ENCODE measurements at regions not wholly inside any gene's neighbourhood (a gene's known extent, or its start where the extent isn't known, plus 50 kb on each side); places are given as distances from the start of the nearest gene placed in this dataset.

GRCh38 chr5:8726383-8727036 lies 819.4 kb downstream of the SEMA5A start:
- Histone ChIP-seq H3K4me2 (ENCODE audit: low read length) (no peak overlapping the region), H3K9me3 (ENCODE audit: control insufficient read depth in 1 of 2, insufficient read depth in 1 of 2, low read depth in 1 of 2, low read length in 2 of 2) (peaks cover 8 to 13% of the 10 kb centered on the region in 2 experiments; a peak in 2 of 4 replicates), H2AFZ (ENCODE audit: low read depth, low read length, poor library complexity, severe bottlenecking) (no peak overlapping the region), H3K4me3 (replicated peaks in 1 of 2; ENCODE audit: low read depth in 1 of 2, low read length in 2 of 2) (no peak overlapping the region), H3K9ac (ENCODE audit: low read length) (no peak overlapping the region), H3K27ac (ENCODE audit: low read depth, low read length) (no peak overlapping the region), H3K79me2 (ENCODE audit: insufficient read depth, low read length) (no peaks in the 10 kb centered on the region), H3K4me1 (ENCODE audit: control insufficient read depth in 1 of 2, insufficient read depth in 2 of 2, low read length in 2 of 2) (no peaks in the 10 kb centered on the region), H3K27me3 (ENCODE audit: insufficient read depth, low read length) (no peaks in the 10 kb centered on the region), H3K9me2 (ENCODE audit: insufficient read depth) (no peaks in the 10 kb centered on the region), H4K20me1 (ENCODE audit: insufficient read depth) (no peaks in the 10 kb centered on the region), H3K36me3 (ENCODE audit: control insufficient read depth in 1 of 2, insufficient read depth in 2 of 2, low read length in 2 of 2) (no peaks in the 10 kb centered on the region)
- no peak for TF ChIP-seq SP1 (IDR thresholded peaks at IDR 0.05; ENCODE audit: low read depth)
- TF ChIP-seq ELF1 (IDR thresholded peaks at IDR 0.05; ENCODE audit: borderline replicate concordance, low read depth) = no peak
- no peak for TF ChIP-seq ZBTB33 (IDR thresholded peaks at IDR 0.05; ENCODE audit: extremely low read depth, insufficient replicate concordance, low read length)
- intact Hi-C loops (cut with micrococcal nuclease) = no loop called here
- BruUV-seq (replicated peaks) = no TSS peak
- ChIA-PET CTCF (no interaction called here), RAD21 (ENCODE audit: low non-redundant PET in 1 of 2, low total read pairs in 2 of 2, uncharacterized antibody in 2 of 2, unreplicated experiment in 2 of 2) (no interaction called here), POLR2A (no interaction called here)
- ATAC-seq (no peak), DNase-seq (ENCODE audit: low read depth, low spot score) (no peak)

- H3K4me1 ChIP-seq (ENCODE audit: control insufficient read depth in 1 of 2, insufficient read depth in 2 of 2, low read length in 2 of 2) = no peaks in the 10 kb centered on the region
- H4K20me1 ChIP-seq (ENCODE audit: insufficient read depth) = no peaks in the 10 kb centered on the region
- ChIA-PET POLR2A (no interaction called here), RAD21 (ENCODE audit: low non-redundant PET in 1 of 2, low total read pairs in 2 of 2, uncharacterized antibody in 2 of 2, unreplicated experiment in 2 of 2) (no interaction called here), CTCF (no interaction called here)
- ATAC-seq (no peak), DNase-seq (ENCODE audit: low read depth, low spot score) (no peak)
- no peak overlapping the region for H3K27ac ChIP-seq (ENCODE audit: low read depth, low read length)
- BruUV-seq (replicated peaks) = no TSS peak
- no peak overlapping the region for H3K4me3 ChIP-seq (replicated peaks in 1 of 2; ENCODE audit: low read depth in 1 of 2, low read length in 2 of 2)
- H3K9me3 ChIP-seq (ENCODE audit: control insufficient read depth in 1 of 2, insufficient read depth in 1 of 2, low read depth in 1 of 2, low read length in 2 of 2) = peaks cover 4 to 9% of the 10 kb centered on the region in 2 experiments; a peak in 2 of 4 replicates
- H3K27me3 ChIP-seq (ENCODE audit: insufficient read depth, low read length) = no peaks in the 10 kb centered on the region
- H3K4me2 ChIP-seq (ENCODE audit: low read length) = no peak overlapping the region
- no peak overlapping the region for H3K9ac ChIP-seq (ENCODE audit: low read length)
- no peaks in the 10 kb centered on the region for H3K9me2 ChIP-seq (ENCODE audit: insufficient read depth)
- H2AFZ ChIP-seq (ENCODE audit: low read depth, low read length, poor library complexity, severe bottlenecking) = no peak overlapping the region
- intact Hi-C loops (cut with micrococcal nuclease) = no loop called here
- H3K36me3 ChIP-seq (ENCODE audit: control insufficient read depth in 1 of 2, insufficient read depth in 2 of 2, low read length in 2 of 2) = no peaks in the 10 kb centered on the region
- H3K79me2 ChIP-seq (ENCODE audit: insufficient read depth, low read length) = no peaks in the 10 kb centered on the region
- TF ChIP-seq TCF7L2 (IDR thresholded peaks at IDR 0.05; ENCODE audit: borderline replicate concordance, extremely low read depth, insufficient read depth, insufficient read length) (no peak), ZNF274 (IDR thresholded peaks at IDR 0.05; ENCODE audit: low read depth, low read length) (no peak), SRF (IDR thresholded peaks at IDR 0.05; ENCODE audit: low read depth) (no peak), EZH2 (IDR thresholded peaks at IDR 0.05) (no peak), CEBPB (IDR thresholded peaks at IDR 0.05; ENCODE audit: low read depth) (no peak), FOSL1 (IDR thresholded peaks at IDR 0.05; ENCODE audit: low read depth) (no peak), POLR2AphosphoS5 (IDR thresholded peaks at IDR 0.05; ENCODE audit: low read depth, low read length) (no peak), SP1 (IDR thresholded peaks at IDR 0.05; ENCODE audit: low read depth) (no peak), REST (IDR thresholded peaks at IDR 0.05; ENCODE audit: low read depth) (no peak), SIN3A (IDR thresholded peaks at IDR 0.05; ENCODE audit: low read depth) (no peak), ZFX (IDR thresholded peaks at IDR 0.05) (no peak), MAX (IDR thresholded peaks at IDR 0.05) (no peak), CBX3 (IDR thresholded peaks at IDR 0.05; ENCODE audit: low read depth) (no peak)
These were observed 818.5 kb downstream of the SEMA5A start for GRCh38 chr5:8727396-8727795.
